ENCODE measurements at regions not wholly inside any gene's neighbourhood (a gene's known extent, or its start where the extent isn't known, plus 50 kb on each side); places are given as distances from the start of the nearest gene placed in this dataset.

GRCh38 chr4:132596186-132596585 is 552.9 kb upstream of the PCDH10 start:
- TF ChIP-seq CTCF (IDR thresholded peaks at IDR 0.05; ENCODE audit: poor library complexity, severe bottlenecking) (no peak), EP300 (conservative IDR thresholded peaks at IDR 0.05; ENCODE audit: poor library complexity, severe bottlenecking) (no peak), POLR2AphosphoS5 (IDR thresholded peaks at IDR 0.05) (no peak), EZH2 (IDR thresholded peaks at IDR 0.05; ENCODE audit: borderline replicate concordance, insufficient read depth, low read length, poor library complexity, severe bottlenecking) (no peak), MXI1 (conservative IDR thresholded peaks at IDR 0.05; ENCODE audit: poor library complexity, severe bottlenecking) (no peak), REST (IDR thresholded peaks at IDR 0.05; ENCODE audit: borderline replicate concordance) (no peak)
